ENCODE measurements at regions not wholly inside any gene's neighbourhood (a gene's known extent, or its start where the extent isn't known, plus 50 kb on each side); places are given as distances from the start of the nearest gene placed in this dataset.

DNA sequence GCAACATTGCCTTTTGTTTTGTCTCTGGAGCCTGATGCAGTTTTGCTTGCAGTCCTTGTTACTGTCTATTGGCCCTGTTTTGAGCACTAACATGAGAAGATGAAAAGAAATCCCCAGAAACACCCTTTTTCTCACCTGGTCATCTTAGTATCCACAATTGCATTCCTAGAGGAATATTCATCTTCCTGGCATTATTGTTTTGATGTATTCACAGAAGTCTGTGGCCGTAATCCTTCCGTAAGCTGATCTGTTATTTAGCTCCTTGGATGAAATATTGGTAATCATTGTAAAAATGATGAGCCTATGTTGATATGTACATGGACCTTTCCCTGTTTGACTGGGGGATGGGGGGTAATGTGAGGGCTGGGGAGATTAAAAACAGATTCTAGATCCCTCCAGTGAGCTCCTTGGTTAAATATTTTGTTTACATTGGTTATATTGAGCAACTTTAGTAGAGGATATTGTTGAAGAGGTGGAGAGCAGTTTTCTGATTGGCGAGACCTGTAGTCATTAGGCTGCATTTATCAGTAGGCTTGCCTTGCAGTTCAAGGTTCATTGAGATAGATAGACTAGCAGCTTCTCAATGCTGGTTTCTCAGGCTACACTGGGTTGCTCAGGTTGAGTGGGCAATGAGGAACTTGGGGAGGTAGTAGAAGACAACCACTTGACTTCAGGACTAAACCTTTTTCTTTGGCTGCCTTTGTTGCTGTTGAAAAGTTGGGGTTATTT lies 117.5 kb downstream of the MACIR start:
- TF ChIP-seq POLR2A (IDR thresholded peaks at IDR 0.05), result no peak
- TF ChIP-seq, protein P1, sequence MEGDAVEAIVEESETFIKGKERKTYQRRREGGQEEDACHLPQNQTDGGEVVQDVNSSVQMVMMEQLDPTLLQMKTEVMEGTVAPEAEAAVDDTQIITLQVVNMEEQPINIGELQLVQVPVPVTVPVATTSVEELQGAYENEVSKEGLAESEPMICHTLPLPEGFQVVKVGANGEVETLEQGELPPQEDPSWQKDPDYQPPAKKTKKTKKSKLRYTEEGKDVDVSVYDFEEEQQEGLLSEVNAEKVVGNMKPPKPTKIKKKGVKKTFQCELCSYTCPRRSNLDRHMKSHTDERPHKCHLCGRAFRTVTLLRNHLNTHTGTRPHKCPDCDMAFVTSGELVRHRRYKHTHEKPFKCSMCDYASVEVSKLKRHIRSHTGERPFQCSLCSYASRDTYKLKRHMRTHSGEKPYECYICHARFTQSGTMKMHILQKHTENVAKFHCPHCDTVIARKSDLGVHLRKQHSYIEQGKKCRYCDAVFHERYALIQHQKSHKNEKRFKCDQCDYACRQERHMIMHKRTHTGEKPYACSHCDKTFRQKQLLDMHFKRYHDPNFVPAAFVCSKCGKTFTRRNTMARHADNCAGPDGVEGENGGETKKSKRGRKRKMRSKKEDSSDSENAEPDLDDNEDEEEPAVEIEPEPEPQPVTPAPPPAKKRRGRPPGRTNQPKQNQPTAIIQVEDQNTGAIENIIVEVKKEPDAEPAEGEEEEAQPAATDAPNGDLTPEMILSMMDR (IDR thresholded peaks at IDR 0.05 in 4 of 5, conservative IDR thresholded peaks at IDR 0.05 in 1 of 5), result no peak

Measured in gastrocnemius medialis (tissue), 4 donors.